Fibroblast of lung (primary cell): ENCODE measurements at regions not wholly inside any gene's neighbourhood (a gene's known extent, or its start where the extent isn't known, plus 50 kb on each side); places are given as distances from the start of the nearest gene placed in this dataset.

ENCODE experiments used
- DNase-seq, 2 donors: peaks; one replicate each; pipeline versions ENCODE4 v3.0.0 to v3.0.0-alpha.2; 2010; ENCODE audit warnings: low read depth in 2 of 2
- H2AFZ ChIP-seq: 2 replicates; pipeline ENCODE4 v1.5.1; 2012; ENCODE audit warnings: low read length, control low read depth, inconsistent platforms
- H3K27ac ChIP-seq: 2 replicates; pipeline ENCODE4 v1.5.1; 2011; ENCODE audit warnings: low read length, control low read depth; ENCODE audit not compliant: insufficient read depth
- H3K27me3 ChIP-seq: 2 replicates; pipeline ENCODE4 v1.5.1; 2011; ENCODE audit warnings: mild to moderate bottlenecking, low read length; ENCODE audit not compliant: control insufficient read depth, insufficient read depth
- H3K36me3 ChIP-seq: 2 replicates; pipeline ENCODE4 v1.5.1; 2011; ENCODE audit warnings: low read length; ENCODE audit not compliant: control insufficient read depth, insufficient read depth
- H3K4me1 ChIP-seq: 2 replicates; pipeline ENCODE4 v1.5.1; 2011; ENCODE audit warnings: low read length; ENCODE audit not compliant: control insufficient read depth, insufficient read depth; ENCODE audit errors: extremely low read depth
- H3K4me2 ChIP-seq: 2 replicates; pipeline ENCODE4 v1.5.1; 2011; ENCODE audit warnings: low read length, control low read depth; ENCODE audit not compliant: insufficient read depth; ENCODE audit errors: extremely low read depth
- H3K4me3 ChIP-seq, 4 experiments: fragments of 200-600 bp in 1 of 4; sonication (generic) in 1 of 4; replicated peaks in 1 of 4; 2 replicates each; pipeline ENCODE4 v1.5.1; 2011 to 2016; ENCODE audit warnings: low read length in 4 of 4, low read depth in 3 of 4, mild to moderate bottlenecking in 3 of 4, control low read depth in 2 of 4, inconsistent platforms in 1 of 4, mixed read lengths in 1 of 4; ENCODE audit not compliant: insufficient read depth in 1 of 4; ENCODE audit errors: control extremely low read depth in 1 of 4
- H3K79me2 ChIP-seq: 2 replicates; pipeline ENCODE4 v1.5.1; 2012; ENCODE audit warnings: mild to moderate bottlenecking, low read length, inconsistent platforms; ENCODE audit not compliant: control insufficient read depth, insufficient read depth
- H3K9ac ChIP-seq: 2 replicates; pipeline ENCODE4 v1.5.1; 2011; ENCODE audit warnings: mild to moderate bottlenecking, low read length, control low read depth; ENCODE audit not compliant: insufficient read depth
- H3K9me3 ChIP-seq: 2 replicates; pipeline ENCODE4 v1.5.1; 2012; ENCODE audit warnings: low read depth, low read length; ENCODE audit not compliant: control insufficient read depth, insufficient read depth
- H4K20me1 ChIP-seq: 2 replicates; pipeline ENCODE4 v1.5.1; 2011; ENCODE audit warnings: low read length; ENCODE audit not compliant: control insufficient read depth, insufficient read depth; ENCODE audit errors: extremely low read depth
- CTCF ChIP-seq, 2 donors: IDR thresholded peaks in 1 of 2; conservative IDR thresholded peaks in 1 of 2; 1 replicate in 1 of 2; 2 replicates in 1 of 2; pipeline ENCODE4 v1.5.1; 2011 to 2012; ENCODE audit warnings: low read length in 2 of 2, control low read depth in 1 of 2, inconsistent platforms in 1 of 2, low read depth in 1 of 2, mild to moderate bottlenecking in 1 of 2
- EZH2 ChIP-seq: IDR thresholded peaks from 2 replicates; pipeline ENCODE4 v1.5.1; 2012; ENCODE audit warnings: low read length, control low read depth, mild to moderate bottlenecking; ENCODE audit errors: missing control alignments

- Histone ChIP-seq H3K79me2 (no peaks in the 10 kb centered on the region), H3K36me3 (no peaks in the 10 kb centered on the region), H3K4me2 (no peak overlapping the region), H3K27ac (no peak overlapping the region), H3K27me3 (no peaks in the 10 kb centered on the region), H3K4me1 (no peaks in the 10 kb centered on the region), H2AFZ (no peak overlapping the region), H3K9ac (no peak overlapping the region), H3K9me3 (no peaks in the 10 kb centered on the region), H4K20me1 (no peaks in the 10 kb centered on the region), H3K4me3 (no peak overlapping the region)
- TF ChIP-seq EZH2 (no peak), CTCF (conservative IDR thresholded peaks at IDR 0.05 in 1 of 2, IDR thresholded peaks at IDR 0.05 in 1 of 2; ENCODE audit: low read depth in 1 of 2, low read length in 2 of 2) (no peak)
- DNase-seq: no peak
These were observed 628.4 kb downstream of the BRD1 start for GRCh38 chr22:49199224-49199623.

GRCh38 chr22:49198705-49199084 is 629.0 kb downstream of the BRD1 start:
- no peak overlapping the region for H2AFZ ChIP-seq
- no peaks in the 10 kb centered on the region for H3K36me3 ChIP-seq
- H3K27me3 ChIP-seq: no peaks in the 10 kb centered on the region
- no peaks in the 10 kb centered on the region for H4K20me1 ChIP-seq
- H3K4me3 ChIP-seq: no peak overlapping the region
- no peak overlapping the region for H3K9ac ChIP-seq
- no peak for TF ChIP-seq CTCF (conservative IDR thresholded peaks at IDR 0.05 in 1 of 2, IDR thresholded peaks at IDR 0.05 in 1 of 2; ENCODE audit: low read depth in 1 of 2, low read length in 2 of 2)
- no peak for TF ChIP-seq EZH2
- no peak for DNase-seq
- no peaks in the 10 kb centered on the region for H3K79me2 ChIP-seq
- no peak overlapping the region for H3K27ac ChIP-seq
- no peaks in the 10 kb centered on the region for H3K9me3 ChIP-seq
- H3K4me1 ChIP-seq: no peaks in the 10 kb centered on the region
- no peak overlapping the region for H3K4me2 ChIP-seq

- Histone ChIP-seq H3K79me2 (no peaks in the 10 kb centered on the region), H2AFZ (no peak overlapping the region), H3K4me2 (no peak overlapping the region), H3K4me3 (no peak overlapping the region), H3K27ac (no peak overlapping the region), H3K36me3 (no peaks in the 10 kb centered on the region), H3K9ac (no peak overlapping the region), H4K20me1 (no peaks in the 10 kb centered on the region), H3K9me3 (no peaks in the 10 kb centered on the region), H3K4me1 (no peaks in the 10 kb centered on the region), H3K27me3 (no peaks in the 10 kb centered on the region)
- TF ChIP-seq EZH2 (no peak), CTCF (conservative IDR thresholded peaks at IDR 0.05 in 1 of 2, IDR thresholded peaks at IDR 0.05 in 1 of 2; ENCODE audit: low read depth in 1 of 2, low read length in 2 of 2) (no peak)
- DNase-seq: no peak
These were observed 629.5 kb downstream of the BRD1 start for GRCh38 chr22:49197986-49198704.
